ENCODE measurements at regions not wholly inside any gene's neighbourhood (a gene's known extent, or its start where the extent isn't known, plus 50 kb on each side); places are given as distances from the start of the nearest gene placed in this dataset.
"Not testable (repeated sequence)": the region's sequence is repeated elsewhere in the genome, so short reads cannot be mapped to it uniquely, and the experiment has no call there.

- no peak for DNase-seq
These were observed 112.9 kb upstream of the CREB1 start for GRCh38 chr2:207416900-207417299.

- no peak for DNase-seq
These were observed 112.5 kb upstream of the CREB1 start for GRCh38 chr2:207417301-207417718.

DNA sequence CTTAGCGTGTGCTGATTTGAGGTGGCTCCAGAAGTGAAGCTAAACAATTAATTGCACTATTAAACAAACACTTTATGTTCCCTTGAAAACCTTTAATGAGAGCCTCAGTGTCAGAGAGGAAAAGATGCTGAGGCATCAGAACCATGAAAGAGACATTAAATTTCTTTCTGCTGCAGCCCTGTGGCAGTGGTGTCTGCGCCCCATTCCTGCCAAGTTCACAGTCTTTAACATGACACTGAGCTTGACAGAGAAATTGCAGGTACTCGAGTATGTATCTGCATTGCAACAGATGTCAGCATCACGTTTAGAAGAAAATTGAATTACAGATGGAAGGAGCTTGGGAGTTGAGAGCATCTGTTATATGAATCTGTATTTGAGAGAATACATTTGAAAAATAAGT lies 111.3 kb upstream of the CREB1 start:
- DNase-seq, result no peak

DNA sequence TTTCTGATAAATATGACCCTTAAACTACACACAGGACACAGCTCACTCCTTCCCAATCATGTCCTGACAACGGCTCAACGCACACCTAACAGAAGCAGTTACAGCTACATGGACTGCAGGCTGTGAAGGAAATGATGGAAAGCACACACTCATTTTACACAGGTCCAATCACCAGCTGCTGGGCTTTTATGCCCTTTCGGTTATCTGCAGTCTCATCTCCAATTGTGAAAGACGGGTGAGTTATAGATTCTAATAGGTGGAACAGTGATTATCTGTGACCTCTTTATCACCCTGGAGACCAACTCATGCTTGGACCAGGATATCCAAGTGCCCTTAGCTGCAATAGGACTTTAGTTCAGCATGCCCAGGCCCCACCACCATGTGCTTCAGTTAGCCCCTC lies 110.4 kb upstream of the CREB1 start:
- no peak for DNase-seq

DNA sequence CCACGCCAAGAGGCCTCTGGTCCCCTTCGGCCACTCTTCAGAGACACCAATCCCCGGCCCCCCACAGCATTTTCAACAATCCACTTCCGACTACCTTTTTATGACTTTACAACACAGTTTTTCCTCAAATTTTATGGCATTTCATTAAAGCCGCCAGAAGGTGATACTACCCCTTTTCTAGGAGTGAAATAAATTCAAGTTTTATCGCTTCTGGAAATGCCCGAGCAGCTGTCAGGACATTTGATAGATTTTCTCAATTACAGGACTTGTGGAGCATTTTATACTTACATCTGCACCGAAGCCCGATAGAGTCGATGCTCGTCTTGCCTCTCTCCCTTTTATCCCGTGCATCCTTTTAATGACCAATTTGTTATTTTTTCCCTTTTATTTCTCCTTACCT lies 108.1 kb upstream of the CREB1 start:
- DNase-seq, result no peak

- no peak for DNase-seq
These were observed 107.4 kb upstream of the CREB1 start for GRCh38 chr2:207422380-207422779.

DNA sequence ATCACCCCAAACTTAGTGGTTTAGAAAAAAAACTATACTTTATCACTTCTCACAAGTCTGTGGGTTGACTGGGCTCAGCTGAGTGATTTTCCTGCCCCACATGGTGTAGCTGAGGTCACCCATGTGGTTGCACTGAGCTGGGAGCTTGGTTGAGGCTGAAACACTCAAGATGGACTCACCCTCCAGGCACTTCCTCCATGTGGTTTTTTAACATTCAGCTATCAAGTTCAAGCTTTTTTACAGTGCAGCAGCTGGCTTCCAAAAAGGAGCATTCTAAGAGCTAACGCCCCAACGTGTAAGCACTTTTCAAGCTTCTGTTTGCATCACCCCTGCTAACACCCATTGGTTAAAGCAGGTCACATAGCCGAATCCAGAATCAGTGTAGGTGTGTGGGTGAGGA lies 105.9 kb upstream of the CREB1 start:
- DNase-seq, result peak in 1 of 2 experiments; percentile 9

GRCh38 chr2:207427986-207428385 lies 101.8 kb upstream of the CREB1 start:
- DNase-seq, result no peak

GRCh38 chr2:207428573-207428972 lies 101.2 kb upstream of the CREB1 start:
- DNase-seq, result no peak

DNA sequence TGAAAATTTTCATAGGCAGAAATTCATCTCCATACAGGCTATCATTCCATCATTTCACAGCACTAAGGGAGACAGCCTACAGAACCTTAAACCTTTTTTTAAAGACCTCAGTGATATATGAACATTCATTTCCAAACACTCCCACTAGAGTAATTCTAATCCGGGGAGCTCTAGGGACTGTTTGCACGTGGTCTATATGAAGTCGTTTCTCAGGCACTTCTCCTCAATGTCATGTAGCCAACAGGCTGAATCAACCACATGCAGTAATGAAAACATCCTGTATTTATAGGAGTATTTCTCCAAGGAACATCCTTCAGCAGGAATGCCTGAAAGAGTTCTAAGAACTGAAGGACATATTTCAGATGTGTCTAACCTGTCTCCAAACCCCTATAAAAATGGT lies 97.3 kb upstream of the CREB1 start:
- DNase-seq, result no peak

- DNase-seq, result no peak
These were observed 95.5 kb upstream of the CREB1 start for GRCh38 chr2:207434306-207434705.

- DNase-seq, result no peak
These were observed 94.8 kb upstream of the CREB1 start for GRCh38 chr2:207434899-207435465.

DNA sequence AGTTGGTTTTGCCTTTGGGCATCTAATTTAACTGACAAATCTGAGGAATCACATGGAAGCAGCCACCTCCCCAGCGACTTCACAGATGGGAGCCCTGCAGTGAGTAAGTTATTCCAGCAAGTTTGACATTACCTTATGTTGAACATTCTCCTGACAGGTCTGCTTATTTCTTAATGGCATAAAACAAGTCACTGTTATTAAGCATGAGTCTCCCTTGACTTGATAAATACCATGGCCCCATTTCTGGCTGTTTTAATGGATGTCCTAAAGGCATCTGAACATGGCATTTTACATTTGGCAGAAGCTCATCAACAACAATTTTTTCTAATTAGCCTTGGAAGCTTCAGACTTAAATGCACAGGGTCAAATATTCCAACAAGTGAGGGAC lies 92.6 kb upstream of the CREB1 start:
- no peak for DNase-seq

GRCh38 chr2:207437524-207438143 lies 92.1 kb upstream of the CREB1 start:
- DNase-seq, result no peak

GRCh38 chr2:207438414-207439126 lies 91.2 kb upstream of the CREB1 start:
- no peak for DNase-seq

DNA sequence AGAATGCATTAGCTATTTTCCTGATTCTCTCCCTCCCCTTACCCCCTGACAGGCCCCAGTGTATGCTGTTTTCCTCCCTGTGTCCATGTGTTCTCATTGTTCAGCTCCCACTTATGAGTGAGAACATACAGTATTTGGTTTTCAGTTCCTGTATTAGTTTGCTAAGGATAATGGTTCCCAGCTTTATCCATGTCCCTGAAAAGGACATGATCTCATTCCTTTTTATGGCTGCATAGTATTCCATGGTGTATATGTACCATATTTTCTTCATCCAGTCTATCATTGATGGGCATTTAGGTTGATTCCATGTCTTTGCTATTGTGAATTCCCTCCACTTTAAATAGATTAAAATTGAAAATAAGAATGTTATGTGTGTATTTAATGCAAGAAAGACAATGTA lies 89.9 kb upstream of the CREB1 start:
- DNase-seq, result not testable (repeated sequence)

GRCh38 chr2:207444756-207445155 lies 85.0 kb upstream of the CREB1 start:
- no peak for DNase-seq

DNA sequence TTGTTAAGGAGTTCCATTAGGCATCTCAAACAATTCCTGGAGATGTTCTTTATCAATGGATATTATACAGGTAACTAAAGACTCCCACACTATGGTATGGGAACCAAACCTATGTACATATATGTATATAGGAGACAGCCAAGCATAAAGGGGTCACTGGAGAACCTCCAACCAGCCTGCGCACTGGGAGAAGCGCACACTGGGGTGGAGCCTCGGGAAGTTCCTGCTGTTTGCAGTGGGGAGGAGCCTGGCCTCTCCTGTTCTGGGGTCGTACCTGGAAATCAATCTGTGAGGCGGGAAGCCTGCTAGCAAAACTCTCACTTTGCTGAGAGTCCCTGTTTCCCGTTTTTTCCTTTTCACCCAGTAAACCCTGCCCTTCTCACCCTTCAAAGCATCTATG lies 83.1 kb upstream of the CREB1 start:
- no peak for DNase-seq

DNA sequence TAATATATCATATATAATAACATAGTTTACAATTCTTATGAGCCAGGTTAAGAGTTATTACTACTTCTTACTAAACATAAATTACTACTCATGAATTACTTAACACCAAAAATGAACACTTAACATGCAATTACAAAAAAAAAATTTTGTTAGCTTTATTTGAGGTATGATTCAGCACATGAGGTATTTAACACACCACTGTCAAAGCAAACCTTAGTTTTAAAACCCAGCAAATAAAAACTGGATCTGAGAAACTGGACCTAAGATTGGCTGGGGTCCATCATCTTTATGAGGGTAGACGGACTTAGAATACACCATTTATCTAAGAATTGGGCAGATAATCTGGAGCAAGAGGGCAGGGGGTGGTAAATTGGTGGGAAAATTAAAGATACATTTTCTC lies 81.8 kb upstream of the CREB1 start:
- DNase-seq, result no peak

- DNase-seq, result no peak
These were observed 80.1 kb upstream of the CREB1 start for GRCh38 chr2:207449642-207450165.

DNA sequence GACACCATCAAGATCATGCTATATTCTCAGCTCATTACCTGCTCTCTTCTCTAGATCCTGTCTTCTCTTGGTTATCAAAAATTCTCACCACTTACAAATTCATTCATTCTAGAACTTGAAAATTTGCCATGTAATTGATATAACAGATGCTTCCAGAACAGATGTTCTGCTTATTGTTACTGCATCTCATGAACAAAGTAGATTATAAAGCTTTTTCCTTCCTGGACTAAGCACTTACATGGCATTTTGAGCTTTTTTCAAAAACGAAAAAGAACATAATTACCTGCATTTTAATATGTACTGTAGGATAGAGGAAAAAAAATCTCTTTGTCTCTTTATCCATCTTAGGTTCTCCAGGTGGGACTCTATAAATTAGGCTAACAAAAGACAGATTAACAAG lies 79.6 kb upstream of the CREB1 start:
- DNase-seq, result no peak

GRCh38 chr2:207458582-207458981 lies 71.2 kb upstream of the CREB1 start:
- DNase-seq, result no peak

- DNase-seq, result no peak
These were observed 69.6 kb upstream of the CREB1 start for GRCh38 chr2:207459990-207460757.

DNA sequence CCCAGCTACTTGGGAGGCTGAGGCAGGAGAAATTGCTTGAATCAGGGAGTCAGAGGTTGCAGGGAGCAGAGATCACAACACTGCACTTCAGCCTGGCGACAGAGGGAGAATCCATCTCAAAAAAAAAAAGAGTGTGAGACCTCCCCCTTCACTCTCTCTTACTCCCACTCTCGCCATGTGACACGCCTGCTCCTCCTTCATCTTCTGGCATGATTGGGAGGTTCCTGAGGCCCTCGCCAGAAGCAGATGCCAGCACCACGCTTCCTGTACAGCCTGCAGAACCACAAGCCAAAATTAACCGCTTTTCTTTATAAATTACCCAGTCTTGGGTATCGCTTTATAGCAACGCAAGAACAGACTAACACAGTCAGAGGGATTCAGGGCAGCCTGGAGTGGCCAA lies 66.3 kb upstream of the CREB1 start:
- DNase-seq, result no peak

Data from stimulated activated CD4-positive, alpha-beta T cell treated with anti-CD3 and anti-CD28 coated beads, Interleukin-4, amount 100 ng/mL, for 4 hours (primary cell).